Subcutaneous abdominal adipose tissue (tissue), 5 donors: ENCODE measurements at regions not wholly inside any gene's neighbourhood (a gene's known extent, or its start where the extent isn't known, plus 50 kb on each side); places are given as distances from the start of the nearest gene placed in this dataset.
"Not testable (repeated sequence)": the region's sequence is repeated elsewhere in the genome, so short reads cannot be mapped to it uniquely, and the experiment has no call there.

Experiments
- H3K27ac ChIP-seq: one replicate; pipeline ENCODE4 v1.7.0; 2013; ENCODE audit warnings: low read depth, mild to moderate bottlenecking, inconsistent platforms, low read length, moderate library complexity
- H3K27me3 ChIP-seq, 5 donors: one replicate each; pipeline ENCODE4 v1.7.0; 2013; ENCODE audit warnings: low read length in 5 of 5, inconsistent platforms in 1 of 5; ENCODE audit not compliant: control insufficient read depth in 5 of 5, insufficient read depth in 4 of 5
- H3K36me3 ChIP-seq, 5 donors: one replicate each; pipeline ENCODE4 v1.7.0; 2013; ENCODE audit warnings: low read length in 5 of 5; ENCODE audit not compliant: control insufficient read depth in 5 of 5, insufficient read depth in 5 of 5
- H3K4me1 ChIP-seq, 5 donors: one replicate each; pipeline ENCODE4 v1.7.0; 2013; ENCODE audit warnings: low read length in 5 of 5, mild to moderate bottlenecking in 3 of 5, moderate library complexity in 1 of 5; ENCODE audit not compliant: control insufficient read depth in 5 of 5, insufficient read depth in 5 of 5
- H3K4me3 ChIP-seq, 5 donors: one replicate each; pipeline ENCODE4 v1.7.0; 2013; ENCODE audit warnings: low read length in 5 of 5, low read depth in 1 of 5
- H3K9ac ChIP-seq, 5 donors: one replicate each; pipeline ENCODE4 v1.7.0; 2013; ENCODE audit warnings: low read length in 5 of 5, mild to moderate bottlenecking in 4 of 5, moderate library complexity in 3 of 5
- H3K9me3 ChIP-seq, 5 donors: one replicate each; pipeline ENCODE4 v1.7.0; 2013; ENCODE audit warnings: low read length in 5 of 5; ENCODE audit not compliant: control insufficient read depth in 5 of 5
- donor health status: healthy.
- donor health status: healthy.
- donor health status: healthy.
- donor health status: healthy.
- donor health status: healthy.

- Histone ChIP-seq H3K9me3 (no peaks in the 10 kb centered on the region), H3K27me3 (no peaks in the 10 kb centered on the region), H3K4me3 (no peak overlapping the region), H3K4me1 (no peaks in the 10 kb centered on the region), H3K27ac (no peak overlapping the region), H3K9ac (no peak overlapping the region), H3K36me3 (no peaks in the 10 kb centered on the region)
These were observed 78.5 kb upstream of the PKP2 start for GRCh38 chr12:32975122-32975521.

GRCh38 chr12:32970465-32971110 is 74.0 kb upstream of the PKP2 start:
- H3K27ac ChIP-seq = no peak overlapping the region
- H3K9me3 ChIP-seq = no peaks in the 10 kb centered on the region
- H3K9ac ChIP-seq = no peak overlapping the region
- H3K4me3 ChIP-seq = no peak overlapping the region
- no peaks in the 10 kb centered on the region for H3K27me3 ChIP-seq
- no peaks in the 10 kb centered on the region for H3K36me3 ChIP-seq
- H3K4me1 ChIP-seq = no peaks in the 10 kb centered on the region

GRCh38 chr12:32964981-32965585 is 68.5 kb upstream of the PKP2 start:
- Histone ChIP-seq H3K36me3 (no peaks in the 10 kb centered on the region), H3K9ac (no peak overlapping the region)

GRCh38 chr12:32956418-32956817 is 59.8 kb upstream of the PKP2 start:
- H3K4me1 ChIP-seq, H3K9ac ChIP-seq, H3K9me3 ChIP-seq, H3K4me3 ChIP-seq, H3K36me3 ChIP-seq, H3K27ac ChIP-seq, H3K27me3 ChIP-seq: not testable (repeated sequence)

More at GRCh38 chr12:32964981-32965585, 68.5 kb upstream of the PKP2 start:
- no peaks in the 10 kb centered on the region for H3K4me1 ChIP-seq
- no peak overlapping the region for H3K27ac ChIP-seq
- no peaks in the 10 kb centered on the region for H3K9me3 ChIP-seq
- H3K27me3 ChIP-seq = no peaks in the 10 kb centered on the region
- H3K4me3 ChIP-seq = no peak overlapping the region

- Histone ChIP-seq H3K9ac (no peak overlapping the region), H3K4me3 (no peak overlapping the region), H3K36me3 (no peaks in the 10 kb centered on the region), H3K27ac (no peak overlapping the region), H3K27me3 (no peaks in the 10 kb centered on the region), H3K4me1 (no peaks in the 10 kb centered on the region), H3K9me3 (peaks cover 0 to 3% (median 0%) of the 10 kb centered on the region in 5 donors)
These were observed 56.1 kb upstream of the PKP2 start for GRCh38 chr12:32952681-32953080.

- H3K27me3 ChIP-seq = no peaks in the 10 kb centered on the region
- H3K9me3 ChIP-seq = no peaks in the 10 kb centered on the region
- no peak overlapping the region for H3K9ac ChIP-seq
- no peaks in the 10 kb centered on the region for H3K4me1 ChIP-seq
- no peaks in the 10 kb centered on the region for H3K36me3 ChIP-seq
- no peak overlapping the region for H3K4me3 ChIP-seq
- no peak overlapping the region for H3K27ac ChIP-seq
These were observed 53.2 kb upstream of the PKP2 start for GRCh38 chr12:32949815-32950214.

GRCh38 chr12:32947206-32948067 is 50.9 kb upstream of the PKP2 start:
- no peaks in the 10 kb centered on the region for H3K4me1 ChIP-seq
- H3K9ac ChIP-seq = no peak overlapping the region
- no peaks in the 10 kb centered on the region for H3K27me3 ChIP-seq
- no peaks in the 10 kb centered on the region for H3K36me3 ChIP-seq
- H3K4me3 ChIP-seq = no peak overlapping the region
- no peak overlapping the region for H3K27ac ChIP-seq
- H3K9me3 ChIP-seq = no peaks in the 10 kb centered on the region

- no peaks in the 10 kb centered on the region for H3K27me3 ChIP-seq
These were observed 50.0 kb upstream of the PKP2 start for GRCh38 chr12:32946504-32947131.

More at GRCh38 chr12:32946504-32947131, 50.0 kb upstream of the PKP2 start:
- Histone ChIP-seq H3K9me3 (no peaks in the 10 kb centered on the region), H3K4me3 (no peak overlapping the region), H3K9ac (no peak overlapping the region), H3K36me3 (no peaks in the 10 kb centered on the region), H3K4me1 (no peaks in the 10 kb centered on the region), H3K27ac (no peak overlapping the region)
